ENCODE measurements at regions not wholly inside any gene's neighbourhood (a gene's known extent, or its start where the extent isn't known, plus 50 kb on each side); places are given as distances from the start of the nearest gene placed in this dataset.

DNA sequence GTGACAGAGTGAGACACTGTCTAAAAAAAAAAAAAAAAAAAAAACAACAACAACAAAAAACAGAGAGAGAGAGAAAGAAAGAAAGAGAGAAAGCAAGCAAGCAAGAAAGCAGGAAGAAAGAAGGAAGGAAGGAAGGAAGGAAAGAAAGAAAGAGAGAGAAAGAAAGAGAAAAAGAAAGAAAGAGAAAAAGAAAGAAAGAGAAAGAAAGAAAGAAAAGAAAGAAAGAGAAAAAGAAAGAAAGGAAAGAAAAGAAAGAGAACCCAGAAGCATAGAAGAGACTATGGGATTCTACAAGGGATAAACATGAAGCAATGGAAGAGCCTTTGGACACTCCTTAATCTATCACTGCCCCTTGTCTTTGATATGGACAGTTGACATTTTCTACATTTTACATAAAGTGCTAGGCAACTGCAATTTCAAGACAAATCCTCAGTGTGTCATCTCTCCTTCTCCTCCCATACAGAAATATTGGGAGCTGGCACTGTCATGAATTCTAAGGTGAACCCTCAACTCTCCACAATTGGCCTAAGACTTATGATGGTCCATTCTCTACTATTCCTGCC is 151.9 kb upstream of the CPM start:
- TF ChIP-seq, protein P1, sequence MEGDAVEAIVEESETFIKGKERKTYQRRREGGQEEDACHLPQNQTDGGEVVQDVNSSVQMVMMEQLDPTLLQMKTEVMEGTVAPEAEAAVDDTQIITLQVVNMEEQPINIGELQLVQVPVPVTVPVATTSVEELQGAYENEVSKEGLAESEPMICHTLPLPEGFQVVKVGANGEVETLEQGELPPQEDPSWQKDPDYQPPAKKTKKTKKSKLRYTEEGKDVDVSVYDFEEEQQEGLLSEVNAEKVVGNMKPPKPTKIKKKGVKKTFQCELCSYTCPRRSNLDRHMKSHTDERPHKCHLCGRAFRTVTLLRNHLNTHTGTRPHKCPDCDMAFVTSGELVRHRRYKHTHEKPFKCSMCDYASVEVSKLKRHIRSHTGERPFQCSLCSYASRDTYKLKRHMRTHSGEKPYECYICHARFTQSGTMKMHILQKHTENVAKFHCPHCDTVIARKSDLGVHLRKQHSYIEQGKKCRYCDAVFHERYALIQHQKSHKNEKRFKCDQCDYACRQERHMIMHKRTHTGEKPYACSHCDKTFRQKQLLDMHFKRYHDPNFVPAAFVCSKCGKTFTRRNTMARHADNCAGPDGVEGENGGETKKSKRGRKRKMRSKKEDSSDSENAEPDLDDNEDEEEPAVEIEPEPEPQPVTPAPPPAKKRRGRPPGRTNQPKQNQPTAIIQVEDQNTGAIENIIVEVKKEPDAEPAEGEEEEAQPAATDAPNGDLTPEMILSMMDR (IDR thresholded peaks at IDR 0.05), result no peak
- no peak for TF ChIP-seq POLR2A (IDR thresholded peaks at IDR 0.05; ENCODE audit: low read depth)
- no peak for TF ChIP-seq EP300 (IDR thresholded peaks at IDR 0.05)

Measured in esophagus muscularis mucosa (tissue), 4 donors.